Mesenchymal stem cell (in vitro differentiated cells and primary cell): ENCODE measurements at regions not wholly inside any gene's neighbourhood (a gene's known extent, or its start where the extent isn't known, plus 50 kb on each side); places are given as distances from the start of the nearest gene placed in this dataset.

Experiments
- DNase-seq: peaks from one replicate; pipeline ENCODE4 v3.0.0-alpha.2; 2013
- H2AFZ ChIP-seq: one replicate; pipeline ENCODE4 v1.6.1; 2013; ENCODE audit warnings: low read depth, mild to moderate bottlenecking, control low read depth, inconsistent platforms, low read length, moderate library complexity
- H2AK5ac ChIP-seq: 2 replicates; pipeline ENCODE4 v1.6.1; 2013; ENCODE audit warnings: low read length, moderate library complexity, mild to moderate bottlenecking, inconsistent platforms; ENCODE audit not compliant: severe bottlenecking
- H2BK120ac ChIP-seq: one replicate; pipeline ENCODE4 v1.6.1; 2013; ENCODE audit warnings: low read depth, mild to moderate bottlenecking, inconsistent platforms, low read length, moderate library complexity
- H2BK12ac ChIP-seq, 2 experiments: one replicate each; pipeline ENCODE4 v1.6.1; 2013; ENCODE audit warnings: inconsistent platforms in 2 of 2, low read length in 2 of 2, mild to moderate bottlenecking in 2 of 2, moderate library complexity in 2 of 2, control low read depth in 1 of 2
- H2BK15ac ChIP-seq: one replicate; pipeline ENCODE4 v1.6.1; 2013; ENCODE audit warnings: mild to moderate bottlenecking, low read depth, inconsistent platforms; ENCODE audit not compliant: poor library complexity, severe bottlenecking
- H2BK5ac ChIP-seq: 2 replicates; pipeline ENCODE4 v1.6.1; 2013; ENCODE audit warnings: low read depth, mild to moderate bottlenecking, low read length, control low read depth, inconsistent platforms; ENCODE audit not compliant: poor library complexity, severe bottlenecking
- H3K14ac ChIP-seq, 2 experiments: one replicate each; pipeline ENCODE4 v1.6.1; 2013; ENCODE audit warnings: inconsistent platforms in 2 of 2, low read length in 2 of 2, control low read depth in 1 of 2, mild to moderate bottlenecking in 1 of 2, moderate library complexity in 1 of 2
- H3K18ac ChIP-seq, 2 experiments: one replicate each; pipeline ENCODE4 v1.6.1; 2013; ENCODE audit warnings: inconsistent platforms in 2 of 2, low read length in 2 of 2, control low read depth in 1 of 2, low read depth in 1 of 2, mild to moderate bottlenecking in 1 of 2
- H3K23ac ChIP-seq, 2 experiments: one replicate each; pipeline ENCODE4 v1.6.1; 2013; ENCODE audit warnings: inconsistent platforms in 2 of 2, low read length in 2 of 2, mild to moderate bottlenecking in 2 of 2, moderate library complexity in 2 of 2, control low read depth in 1 of 2
- H3K27ac ChIP-seq: 2 replicates; pipeline ENCODE4 v1.5.1; 2013; ENCODE audit warnings: mild to moderate bottlenecking, moderate library complexity, low read length, control low read depth, inconsistent platforms; ENCODE audit not compliant: poor library complexity, severe bottlenecking
- H3K27me3 ChIP-seq, 2 experiments: 2 replicates each; pipeline versions ENCODE4 v1.6.1 to v1.7.0; 2013; ENCODE audit warnings: low read length in 2 of 2, mild to moderate bottlenecking in 2 of 2, moderate library complexity in 2 of 2, control low read depth in 1 of 2, inconsistent platforms in 1 of 2; ENCODE audit not compliant: control insufficient read depth in 1 of 2, insufficient read depth in 1 of 2
- H3K36me3 ChIP-seq, 2 experiments: 2 replicates each; pipeline versions ENCODE4 v1.6.1 to v1.7.0; 2013; ENCODE audit warnings: low read length in 2 of 2, control low read depth in 1 of 2, inconsistent platforms in 1 of 2, low read depth in 1 of 2, mild to moderate bottlenecking in 1 of 2; ENCODE audit not compliant: insufficient read depth in 2 of 2, control insufficient read depth in 1 of 2
- H3K4ac ChIP-seq, 2 experiments: one replicate each; pipeline ENCODE4 v1.6.1; 2013; ENCODE audit warnings: inconsistent platforms in 2 of 2, low read length in 2 of 2, mild to moderate bottlenecking in 2 of 2, moderate library complexity in 2 of 2, control low read depth in 1 of 2, low read depth in 1 of 2
- H3K4me1 ChIP-seq: 2 replicates; pipeline ENCODE4 v1.6.1; 2013; ENCODE audit warnings: low read depth, low read length, control low read depth; ENCODE audit not compliant: control insufficient read depth, insufficient read depth
- H3K4me2 ChIP-seq: 2 replicates; pipeline ENCODE4 v1.6.1; 2013; ENCODE audit warnings: low read length, mild to moderate bottlenecking, inconsistent platforms; ENCODE audit not compliant: poor library complexity, severe bottlenecking
- H3K4me3 ChIP-seq, 2 experiments: 2 replicates each; pipeline versions ENCODE4 v1.5.1 to v1.7.0; 2013; ENCODE audit warnings: low read length in 2 of 2, mild to moderate bottlenecking in 2 of 2, control low read depth in 1 of 2, low read depth in 1 of 2; ENCODE audit not compliant: insufficient read depth in 1 of 2
- H3K79me1 ChIP-seq: replicated peaks from 2 replicates; pipeline ENCODE4 v1.6.1; 2013; ENCODE audit warnings: mild to moderate bottlenecking, control low read depth, low read length, inconsistent platforms; ENCODE audit not compliant: poor library complexity, severe bottlenecking
- H3K9ac ChIP-seq: 2 replicates; pipeline ENCODE4 v1.7.0; 2013; ENCODE audit warnings: mild to moderate bottlenecking, low read length, moderate library complexity
- H3K9me3 ChIP-seq: 2 replicates; pipeline ENCODE4 v1.7.0; 2013; ENCODE audit warnings: mild to moderate bottlenecking, low read length; ENCODE audit not compliant: control insufficient read depth
- H4K8ac ChIP-seq: one replicate; pipeline ENCODE4 v1.6.1; 2013; ENCODE audit warnings: inconsistent platforms, mild to moderate bottlenecking, low read length, moderate library complexity
- H4K91ac ChIP-seq: one replicate; pipeline ENCODE4 v1.6.1; 2013; ENCODE audit warnings: mild to moderate bottlenecking, low read length, inconsistent platforms
- WGBS: methylation state at CpG from one replicate; pipeline ENCODE4 v1.1.7; 2013; ENCODE audit warnings: mixed read lengths; 5-methylcytosine and 5-hydroxymethylcytosine counted together

GRCh38 chr18:25962919-25963318 is 127.5 kb downstream of the SS18 start:
- Histone ChIP-seq H2BK12ac (no peak overlapping the region), H2BK120ac (no peak overlapping the region), H3K4me3 (no peak overlapping the region), H2AK5ac (no peak overlapping the region), H3K4me1 (no peaks in the 10 kb centered on the region), H3K27ac (no peak overlapping the region), H4K91ac (no peak overlapping the region), H2BK15ac (no peak overlapping the region), H3K14ac (no peak overlapping the region), H3K36me3 (no peaks in the 10 kb centered on the region), H3K27me3 (peaks cover 16 to 26% of the 10 kb centered on the region in 2 experiments), H3K18ac (no peak overlapping the region), H3K9ac (no peak overlapping the region), H3K4ac (no peak overlapping the region), H2BK5ac (no peak overlapping the region), H3K9me3 (no peaks in the 10 kb centered on the region), H3K79me1 (no peaks in the 10 kb centered on the region), H3K4me2 (no peak overlapping the region), H2AFZ (no peak overlapping the region), H4K8ac (no peak overlapping the region), H3K23ac (no peak overlapping the region)
- 93% methylated on average over 2 of the region's 2 CpGs for WGBS
- no peak for DNase-seq

GRCh38 chr18:25962176-25962575 is 128.2 kb downstream of the SS18 start:
- Histone ChIP-seq H2BK120ac (no peak overlapping the region), H3K23ac (no peak overlapping the region), H3K14ac (no peak overlapping the region), H3K4ac (no peak overlapping the region), H3K9ac (no peak overlapping the region), H4K8ac (no peak overlapping the region), H2BK5ac (no peak overlapping the region), H3K79me1 (no peaks in the 10 kb centered on the region), H2AK5ac (no peak overlapping the region), H3K4me2 (no peak overlapping the region), H3K4me3 (no peak overlapping the region), H3K9me3 (no peaks in the 10 kb centered on the region), H3K4me1 (no peaks in the 10 kb centered on the region), H3K18ac (no peak overlapping the region), H3K27me3 (peaks cover 16 to 26% of the 10 kb centered on the region in 2 experiments), H4K91ac (no peak overlapping the region), H3K27ac (no peak overlapping the region), H2AFZ (no peak overlapping the region), H2BK15ac (no peak overlapping the region), H3K36me3 (no peaks in the 10 kb centered on the region), H2BK12ac (no peak overlapping the region)
- DNase-seq, result no peak
- 87% methylated on average over 4 of the region's 4 CpGs for WGBS

- Histone ChIP-seq H3K14ac (no peak overlapping the region), H3K23ac (no peak overlapping the region), H3K4me1 (peaks cover 4% of the 10 kb centered on the region)
Measured at GRCh38 chr18:25957017-25957416, 133.4 kb downstream of the SS18 start.

GRCh38 chr18:25953111-25953510 is 137.3 kb downstream of the SS18 start:
- no peak overlapping the region for H2BK5ac ChIP-seq
- H3K18ac ChIP-seq, result no peak overlapping the region
- no peaks in the 10 kb centered on the region for H3K27me3 ChIP-seq
- no peak overlapping the region for H3K23ac ChIP-seq
- no peaks in the 10 kb centered on the region for H3K36me3 ChIP-seq
- no peak overlapping the region for H3K4me2 ChIP-seq
- H4K91ac ChIP-seq, result no peak overlapping the region
- no peaks in the 10 kb centered on the region for H3K79me1 ChIP-seq
- no peak overlapping the region for H2AFZ ChIP-seq
- H3K4me3 ChIP-seq, result no peak overlapping the region
- DNase-seq, result no peak
- H3K27ac ChIP-seq, result no peak overlapping the region
- peaks cover 4% of the 10 kb centered on the region for H3K4me1 ChIP-seq
- WGBS, result 94% methylated on average over 4 of the region's 4 CpGs
- no peak overlapping the region for H2BK12ac ChIP-seq
- H2BK15ac ChIP-seq, result no peak overlapping the region
- H3K9me3 ChIP-seq, result no peaks in the 10 kb centered on the region
- no peak overlapping the region for H2BK120ac ChIP-seq
- H3K4ac ChIP-seq, result no peak overlapping the region
- H3K14ac ChIP-seq, result no peak overlapping the region
- no peak overlapping the region for H2AK5ac ChIP-seq
- no peak overlapping the region for H4K8ac ChIP-seq
- H3K9ac ChIP-seq, result no peak overlapping the region

More at GRCh38 chr18:25957017-25957416, 133.4 kb downstream of the SS18 start:
- Histone ChIP-seq H3K9me3 (no peaks in the 10 kb centered on the region), H3K4me3 (no peak overlapping the region), H3K27ac (no peak overlapping the region), H3K9ac (no peak overlapping the region), H2BK15ac (no peak overlapping the region), H2AK5ac (no peak overlapping the region), H3K4ac (no peak overlapping the region), H2BK5ac (no peak overlapping the region), H4K8ac (no peak overlapping the region), H3K79me1 (no peaks in the 10 kb centered on the region), H2AFZ (no peak overlapping the region), H2BK12ac (no peak overlapping the region), H3K36me3 (no peaks in the 10 kb centered on the region), H3K4me2 (no peak overlapping the region), H3K27me3 (peaks cover 0 to under 1% of the 10 kb centered on the region in 2 experiments), H4K91ac (no peak overlapping the region), H2BK120ac (no peak overlapping the region), H3K18ac (no peak overlapping the region)
- 58% methylated on average over 4 of the region's 4 CpGs for WGBS
- DNase-seq, result no peak
